Peyer's patch (tissue), 4 donors: ENCODE measurements at regions not wholly inside any gene's neighbourhood (a gene's known extent, or its start where the extent isn't known, plus 50 kb on each side); places are given as distances from the start of the nearest gene placed in this dataset.
"Not testable (repeated sequence)": the region's sequence is repeated elsewhere in the genome, so short reads cannot be mapped to it uniquely, and the experiment has no call there.

Experiments
- POLR2A ChIP-seq, 2 donors: fragments of 450-650 bp; IDR thresholded peaks; one replicate each; pipeline ENCODE4 v1.5.1; 2017; ENCODE audit warnings: antibody characterized with exemption in 2 of 2, mild to moderate bottlenecking in 2 of 2, moderate library complexity in 2 of 2
- TF ChIP-seq, protein P1 (sequence below), 6 experiments: fragments of 450-650 bp in 4 of 6; fragments of 200-600 bp in 2 of 6; sonication (generic) in 1 of 6; IDR thresholded peaks; one replicate each; pipeline ENCODE4 v1.5.1; 2017 to 2019; ENCODE audit warnings: antibody characterized with exemption in 6 of 6, mild to moderate bottlenecking in 3 of 6, moderate library complexity in 1 of 6

DNA sequence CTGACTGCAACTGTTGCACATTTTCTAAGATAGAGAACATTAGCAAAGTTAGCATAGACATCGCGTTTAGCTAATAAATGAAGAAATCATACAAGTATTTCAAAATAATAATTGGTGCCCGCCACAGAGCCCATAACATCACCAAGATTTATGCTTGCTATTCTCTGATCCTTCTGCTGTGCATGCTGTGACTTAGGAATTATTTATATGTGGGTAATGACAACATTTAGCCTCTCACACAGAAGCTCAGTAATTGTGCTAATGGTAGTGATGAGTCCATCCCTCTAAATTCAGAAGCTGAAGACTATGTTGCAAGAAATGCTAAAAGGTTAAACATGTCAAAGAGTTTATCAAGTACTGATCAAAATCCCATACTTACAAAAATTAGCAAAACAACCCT, 677.0 kb upstream of the PABPC5 start:
- TF ChIP-seq, protein P1, sequence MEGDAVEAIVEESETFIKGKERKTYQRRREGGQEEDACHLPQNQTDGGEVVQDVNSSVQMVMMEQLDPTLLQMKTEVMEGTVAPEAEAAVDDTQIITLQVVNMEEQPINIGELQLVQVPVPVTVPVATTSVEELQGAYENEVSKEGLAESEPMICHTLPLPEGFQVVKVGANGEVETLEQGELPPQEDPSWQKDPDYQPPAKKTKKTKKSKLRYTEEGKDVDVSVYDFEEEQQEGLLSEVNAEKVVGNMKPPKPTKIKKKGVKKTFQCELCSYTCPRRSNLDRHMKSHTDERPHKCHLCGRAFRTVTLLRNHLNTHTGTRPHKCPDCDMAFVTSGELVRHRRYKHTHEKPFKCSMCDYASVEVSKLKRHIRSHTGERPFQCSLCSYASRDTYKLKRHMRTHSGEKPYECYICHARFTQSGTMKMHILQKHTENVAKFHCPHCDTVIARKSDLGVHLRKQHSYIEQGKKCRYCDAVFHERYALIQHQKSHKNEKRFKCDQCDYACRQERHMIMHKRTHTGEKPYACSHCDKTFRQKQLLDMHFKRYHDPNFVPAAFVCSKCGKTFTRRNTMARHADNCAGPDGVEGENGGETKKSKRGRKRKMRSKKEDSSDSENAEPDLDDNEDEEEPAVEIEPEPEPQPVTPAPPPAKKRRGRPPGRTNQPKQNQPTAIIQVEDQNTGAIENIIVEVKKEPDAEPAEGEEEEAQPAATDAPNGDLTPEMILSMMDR (IDR thresholded peaks at IDR 0.05): not testable (repeated sequence)
- not testable (repeated sequence) for TF ChIP-seq POLR2A (IDR thresholded peaks at IDR 0.05)
